CD4-positive, CD25-positive, alpha-beta regulatory T cell (primary cell): ENCODE measurements at regions not wholly inside any gene's neighbourhood (a gene's known extent, or its start where the extent isn't known, plus 50 kb on each side); places are given as distances from the start of the nearest gene placed in this dataset.

Experiments
- ATAC-seq, 2 donors: fragments of 150-1000 bp; cut with Tn5 transposase; one replicate each; pipeline ENCODE4 v1.10.0; 2021; ENCODE audit warnings: low read depth in 2 of 2, moderate number of reproducible peaks in 2 of 2, moderate library complexity in 1 of 2
- DNase-seq, 3 donors: peaks; one replicate each; pipeline versions ENCODE4 v3.0.0 to v3.0.0-alpha.2; 2012 to 2022; ENCODE audit warnings: mixed read lengths in 1 of 3
- H3K27ac ChIP-seq: one replicate; pipeline ENCODE4 v1.7.0; 2013; ENCODE audit warnings: mild to moderate bottlenecking, low read length; ENCODE audit not compliant: insufficient read depth, poor library complexity, severe bottlenecking
- H3K27me3 ChIP-seq: one replicate; pipeline ENCODE4 v1.7.0; 2013; ENCODE audit warnings: low read length; ENCODE audit not compliant: control insufficient read depth, insufficient read depth
- H3K36me3 ChIP-seq: one replicate; pipeline ENCODE4 v1.7.0; 2013; ENCODE audit warnings: mild to moderate bottlenecking, low read length, moderate library complexity; ENCODE audit not compliant: control insufficient read depth, insufficient read depth
- H3K4me1 ChIP-seq: 2 replicates; pipeline ENCODE4 v1.7.0; 2013; ENCODE audit warnings: mild to moderate bottlenecking, low read length; ENCODE audit not compliant: insufficient read depth, control insufficient read depth, poor library complexity, severe bottlenecking
- H3K4me3 ChIP-seq: one replicate; pipeline ENCODE4 v1.7.0; 2013; ENCODE audit warnings: low read depth, mild to moderate bottlenecking, low read length, moderate library complexity
- H3K9me3 ChIP-seq, 2 experiments: 1 replicate in 1 of 2; 2 replicates in 1 of 2; pipeline ENCODE4 v1.7.0; 2013; ENCODE audit warnings: low read length in 2 of 2, mild to moderate bottlenecking in 1 of 2, moderate library complexity in 1 of 2; ENCODE audit not compliant: control insufficient read depth in 2 of 2
- H3K27ac Mint-ChIP-seq, 3 donors: one replicate each; pipeline ENCODE4 v1.8.0; 2020 to 2022; ENCODE audit warnings: mild to moderate bottlenecking in 3 of 3, mixed read lengths in 3 of 3, moderate library complexity in 2 of 3
- H3K27me3 Mint-ChIP-seq: one replicate; pipeline ENCODE4 v1.8.0; 2022; ENCODE audit warnings: mild to moderate bottlenecking, mixed read lengths
- H3K36me3 Mint-ChIP-seq: one replicate; pipeline ENCODE4 v1.8.0; 2020; ENCODE audit warnings: mixed read lengths
- H3K4me1 Mint-ChIP-seq, 4 donors: one replicate each; pipeline ENCODE4 v1.8.0; 2020 to 2022; ENCODE audit warnings: mixed read lengths in 4 of 4, mild to moderate bottlenecking in 1 of 4
- H3K4me3 Mint-ChIP-seq, 4 donors: one replicate each; pipeline ENCODE4 v1.8.0; 2020 to 2022; ENCODE audit warnings: mild to moderate bottlenecking in 4 of 4, mixed read lengths in 4 of 4, moderate library complexity in 3 of 4
- H3K9me3 Mint-ChIP-seq, 7 donors: one replicate each; pipeline ENCODE4 v1.8.0; 2020 to 2022; ENCODE audit warnings: mixed read lengths in 7 of 7, mild to moderate bottlenecking in 3 of 7, moderate library complexity in 2 of 7

DNA sequence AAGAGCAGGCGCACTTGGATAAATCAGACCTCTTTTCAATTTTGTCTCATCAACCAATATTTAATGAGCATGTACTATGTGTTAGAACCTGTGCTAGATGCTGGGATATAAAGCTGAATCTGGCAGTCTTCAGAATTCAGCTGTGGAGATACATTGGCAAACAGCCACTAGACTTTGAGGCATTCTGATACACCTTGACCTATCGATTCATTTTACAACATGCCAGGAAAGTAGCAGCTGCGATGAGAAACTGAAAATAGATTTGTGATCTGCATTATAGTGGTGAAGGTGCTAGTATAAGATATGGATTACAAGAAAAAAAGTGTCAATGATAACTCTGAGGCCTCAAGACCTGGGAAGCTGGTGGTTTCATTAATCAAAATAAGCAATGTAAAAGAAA lies 1338.1 kb upstream of the TENM4 start:
- H3K4me1 Mint-ChIP-seq = no peaks in the 10 kb centered on the region
- Histone ChIP-seq H3K27ac (no peak overlapping the region), H3K27me3 (no peaks in the 10 kb centered on the region), H3K36me3 (no peaks in the 10 kb centered on the region), H3K4me3 (no peak overlapping the region), H3K9me3 (no peaks in the 10 kb centered on the region), H3K4me1 (no peaks in the 10 kb centered on the region)
- H3K4me3 Mint-ChIP-seq = no peak overlapping the region
- H3K27ac Mint-ChIP-seq = no peak overlapping the region
- H3K9me3 Mint-ChIP-seq = peaks cover 0 to 12% (median 7%) of the 10 kb centered on the region in 7 donors
- H3K36me3 Mint-ChIP-seq = no peaks in the 10 kb centered on the region
- no peaks in the 10 kb centered on the region for H3K27me3 Mint-ChIP-seq
- no peak for ATAC-seq
- no peak for DNase-seq

DNA sequence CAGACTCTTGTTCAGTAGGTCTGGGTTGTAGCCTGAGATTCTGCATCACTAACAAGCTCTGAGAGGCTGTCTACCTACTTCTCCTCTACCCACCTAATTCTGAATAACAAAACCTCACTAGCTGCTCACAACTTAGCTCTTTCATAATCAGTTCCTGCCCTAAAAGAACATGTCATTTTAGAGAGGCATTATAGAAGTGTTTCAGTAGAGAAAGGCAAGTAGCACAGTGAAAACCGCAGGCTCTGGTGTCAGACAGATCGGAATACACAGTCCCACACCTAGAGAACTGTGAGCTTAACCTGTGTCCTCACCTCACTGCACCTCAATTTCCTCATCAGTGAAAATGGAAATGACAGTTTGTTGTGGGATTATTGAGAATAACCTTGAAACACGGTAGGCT lies 1337.6 kb upstream of the TENM4 start:
- H3K4me1 ChIP-seq = no peaks in the 10 kb centered on the region
- H3K27ac ChIP-seq = no peak overlapping the region
- H3K27me3 ChIP-seq = no peaks in the 10 kb centered on the region
- DNase-seq = no peak
- Mint-ChIP-seq H3K27ac (no peak overlapping the region), H3K4me3 (no peak overlapping the region), H3K9me3 (peaks cover 0 to 14% (median 7%) of the 10 kb centered on the region in 7 donors), H3K4me1 (no peaks in the 10 kb centered on the region), H3K36me3 (no peaks in the 10 kb centered on the region), H3K27me3 (no peaks in the 10 kb centered on the region)
- no peaks in the 10 kb centered on the region for H3K9me3 ChIP-seq
- no peak overlapping the region for H3K4me3 ChIP-seq
- no peaks in the 10 kb centered on the region for H3K36me3 ChIP-seq
- ATAC-seq = no peak

DNA sequence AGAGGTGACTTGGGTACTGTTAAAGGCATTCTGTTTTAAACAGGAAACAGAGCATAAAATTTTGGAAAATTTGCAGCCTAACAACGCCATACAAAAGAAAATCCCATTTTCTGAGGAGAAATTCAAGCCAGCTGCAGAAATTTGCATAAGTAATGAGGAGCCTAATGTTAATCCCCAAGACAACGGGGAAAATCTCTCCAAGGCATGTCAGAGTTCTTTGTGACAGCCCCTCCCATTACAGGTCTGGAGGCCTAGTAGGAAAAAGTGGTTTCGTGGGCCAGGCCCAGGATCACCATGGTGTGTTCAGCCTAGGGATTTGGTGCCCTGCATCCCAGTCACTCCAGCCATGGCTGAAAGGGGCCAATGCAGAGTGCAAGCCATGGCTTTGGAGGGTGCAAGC lies 1333.1 kb upstream of the TENM4 start:
- ATAC-seq (no peak), DNase-seq (no peak)
- Histone ChIP-seq H3K27ac (no peak overlapping the region), H3K4me3 (no peak overlapping the region), H3K36me3 (no peaks in the 10 kb centered on the region), H3K27me3 (no peaks in the 10 kb centered on the region), H3K9me3 (no peaks in the 10 kb centered on the region), H3K4me1 (no peaks in the 10 kb centered on the region)
- Mint-ChIP-seq H3K4me1 (no peaks in the 10 kb centered on the region), H3K4me3 (no peak overlapping the region), H3K9me3 (peaks cover 0 to 20% (median 5%) of the 10 kb centered on the region in 7 donors), H3K36me3 (no peaks in the 10 kb centered on the region), H3K27me3 (no peaks in the 10 kb centered on the region), H3K27ac (no peak overlapping the region)

DNA sequence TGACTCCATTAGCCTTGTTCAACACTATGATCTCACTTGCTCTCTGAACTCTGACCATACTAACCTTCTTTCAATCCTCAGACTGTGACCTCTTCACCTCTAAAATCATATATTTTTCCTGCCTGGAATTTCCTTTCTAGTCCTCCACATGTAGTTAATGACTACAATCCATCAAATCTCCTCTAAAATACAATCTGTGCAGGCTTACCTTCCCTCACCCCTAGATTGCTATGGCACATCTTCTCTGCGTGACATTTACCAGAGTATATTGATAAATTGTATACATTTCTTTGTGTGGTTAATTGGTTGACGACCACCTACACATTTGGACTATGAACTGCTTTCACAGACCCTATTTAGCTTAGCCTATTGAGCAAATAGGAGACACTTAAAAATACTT lies 1330.2 kb upstream of the TENM4 start:
- peaks cover 0 to 5% (median 0%) of the 10 kb centered on the region in 4 donors for H3K4me1 Mint-ChIP-seq
- Histone ChIP-seq H3K4me3 (no peak overlapping the region), H3K4me1 (no peaks in the 10 kb centered on the region), H3K36me3 (no peaks in the 10 kb centered on the region), H3K27ac (no peak overlapping the region), H3K27me3 (no peaks in the 10 kb centered on the region), H3K9me3 (no peaks in the 10 kb centered on the region)
- no peak for DNase-seq
- H3K27ac Mint-ChIP-seq = no peak overlapping the region
- ATAC-seq = no peak
- H3K4me3 Mint-ChIP-seq = no peak overlapping the region
- no peaks in the 10 kb centered on the region for H3K36me3 Mint-ChIP-seq
- H3K27me3 Mint-ChIP-seq = no peaks in the 10 kb centered on the region
- H3K9me3 Mint-ChIP-seq = peaks cover 0 to 20% (median 5%) of the 10 kb centered on the region in 7 donors

DNA sequence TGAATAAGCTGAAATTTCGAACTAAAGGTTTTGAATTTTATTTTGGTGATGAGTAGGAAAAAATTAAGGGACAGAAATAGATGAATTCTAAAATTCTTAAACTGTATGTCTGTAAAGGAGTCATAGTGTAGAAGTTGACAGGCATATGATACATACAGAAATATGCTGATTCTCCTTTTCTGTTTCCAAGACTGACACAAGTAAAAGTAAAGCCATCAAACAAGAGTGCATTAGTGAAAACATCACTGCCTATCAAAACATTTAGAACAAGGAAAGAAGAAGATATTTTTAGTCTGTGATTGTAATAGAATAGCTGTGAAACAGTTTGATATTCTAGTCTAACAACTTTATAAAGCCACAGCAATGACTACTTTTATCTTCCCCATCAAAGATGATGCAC lies 1318.0 kb upstream of the TENM4 start:
- Mint-ChIP-seq H3K4me3 (no peak overlapping the region), H3K4me1 (no peaks in the 10 kb centered on the region), H3K9me3 (peaks cover 0 to 13% (median 5%) of the 10 kb centered on the region in 7 donors), H3K27ac (no peak overlapping the region), H3K36me3 (no peaks in the 10 kb centered on the region), H3K27me3 (no peaks in the 10 kb centered on the region)
- no peak for DNase-seq
- Histone ChIP-seq H3K4me3 (no peak overlapping the region), H3K27me3 (no peaks in the 10 kb centered on the region), H3K27ac (no peak overlapping the region), H3K9me3 (no peaks in the 10 kb centered on the region), H3K4me1 (no peaks in the 10 kb centered on the region), H3K36me3 (no peaks in the 10 kb centered on the region)
- no peak for ATAC-seq

DNA sequence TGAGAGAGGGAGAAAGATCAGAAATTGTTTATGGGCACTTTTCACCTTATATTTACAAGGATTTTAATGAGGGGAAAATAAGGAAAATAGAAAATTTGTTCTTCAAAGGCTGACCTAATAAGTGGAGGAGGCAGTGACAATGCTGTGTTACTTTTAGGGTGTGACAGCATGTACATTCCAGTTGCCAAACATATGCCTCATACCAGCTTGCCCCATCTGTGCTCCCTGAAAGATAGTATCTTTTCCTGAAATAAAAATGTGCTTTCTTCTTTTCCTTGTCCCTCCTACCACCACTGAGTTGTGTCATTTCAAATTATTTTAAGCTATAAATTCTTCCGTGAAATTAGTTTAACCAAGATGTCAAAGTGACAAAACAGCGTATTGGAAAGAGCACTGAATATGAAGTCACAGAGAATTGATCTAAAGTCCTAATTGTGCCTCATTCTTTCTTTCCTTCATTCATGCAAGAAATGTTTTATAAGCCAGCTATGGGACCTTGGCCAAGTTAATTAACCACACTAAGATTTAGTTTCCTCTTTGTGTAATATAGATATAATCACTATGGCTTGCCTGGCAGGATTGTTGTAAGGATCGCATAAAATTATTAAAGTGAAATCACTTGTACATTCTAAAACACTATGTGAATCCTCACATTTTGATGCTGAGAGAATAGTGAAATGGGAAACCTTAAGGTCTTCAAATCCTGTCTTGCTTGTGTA lies 1307.5 kb upstream of the TENM4 start:
- no peaks in the 10 kb centered on the region for H3K4me1 Mint-ChIP-seq
- no peaks in the 10 kb centered on the region for H3K27me3 Mint-ChIP-seq
- no peak overlapping the region for H3K27ac Mint-ChIP-seq

DNA sequence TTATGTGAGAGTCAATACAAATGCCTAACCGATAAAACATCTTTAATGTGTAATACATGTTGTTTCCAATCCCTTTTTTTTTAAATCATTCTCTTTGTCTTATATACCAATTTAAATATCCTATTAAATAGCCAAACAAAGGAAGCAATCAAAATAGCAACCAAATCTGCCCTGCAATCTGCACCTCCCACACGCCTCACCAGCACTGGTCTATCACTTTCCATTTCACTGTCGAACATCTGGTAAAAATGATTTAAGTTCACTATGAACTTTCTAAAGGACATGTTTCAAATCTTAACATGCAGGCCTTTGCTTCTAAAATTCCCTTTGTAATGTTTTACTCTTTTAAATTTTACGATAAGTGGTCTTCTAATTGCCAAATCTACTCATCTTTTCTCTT lies 1305.5 kb upstream of the TENM4 start:
- ATAC-seq (no peak), DNase-seq (no peak)
- Histone ChIP-seq H3K27ac (no peak overlapping the region), H3K9me3 (peaks cover 0 to 3% of the 10 kb centered on the region in 2 experiments), H3K27me3 (no peaks in the 10 kb centered on the region), H3K4me3 (no peak overlapping the region), H3K4me1 (no peaks in the 10 kb centered on the region), H3K36me3 (no peaks in the 10 kb centered on the region)
- Mint-ChIP-seq H3K27ac (no peak overlapping the region), H3K4me3 (no peak overlapping the region), H3K4me1 (no peaks in the 10 kb centered on the region), H3K36me3 (no peaks in the 10 kb centered on the region), H3K27me3 (no peaks in the 10 kb centered on the region), H3K9me3 (peaks cover 0 to 17% (median 4%) of the 10 kb centered on the region in 7 donors)

More for the DNA sequence above, 1307.5 kb upstream of the TENM4 start:
- Histone ChIP-seq H3K27me3 (no peaks in the 10 kb centered on the region), H3K4me1 (no peaks in the 10 kb centered on the region), H3K9me3 (peaks cover 0 to 3% of the 10 kb centered on the region in 2 experiments), H3K36me3 (no peaks in the 10 kb centered on the region), H3K27ac (no peak overlapping the region), H3K4me3 (no peak overlapping the region)
- DNase-seq (no peak), ATAC-seq (no peak)
- H3K4me3 Mint-ChIP-seq = no peak overlapping the region
- H3K36me3 Mint-ChIP-seq = no peaks in the 10 kb centered on the region
- H3K9me3 Mint-ChIP-seq = peaks cover 0 to 14% (median 4%) of the 10 kb centered on the region in 7 donors

DNA sequence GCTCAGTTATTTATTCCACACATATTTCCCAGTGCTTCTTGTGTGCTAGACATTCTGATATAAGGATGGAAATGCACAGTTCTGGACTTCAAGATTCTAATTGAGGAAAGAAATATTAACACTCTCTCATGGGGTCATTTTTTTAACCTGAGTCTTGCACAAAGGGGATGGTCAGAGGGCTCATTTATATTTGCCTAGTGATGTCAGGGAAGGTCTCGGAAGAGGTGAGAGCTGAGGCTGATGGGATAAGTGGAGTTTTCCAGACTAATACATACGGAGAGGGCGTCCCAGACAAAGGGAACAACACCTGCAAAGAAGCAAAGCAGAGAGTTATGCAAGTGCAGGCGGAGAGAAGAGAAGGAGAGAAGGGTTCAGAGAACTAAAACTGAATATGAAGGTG lies 1304.6 kb upstream of the TENM4 start:
- no peak for ATAC-seq
- Histone ChIP-seq H3K27me3 (no peaks in the 10 kb centered on the region), H3K36me3 (no peaks in the 10 kb centered on the region), H3K4me1 (no peaks in the 10 kb centered on the region), H3K9me3 (peaks cover 0 to 3% of the 10 kb centered on the region in 2 experiments), H3K27ac (no peak overlapping the region), H3K4me3 (no peak overlapping the region)
- Mint-ChIP-seq H3K27ac (no peak overlapping the region), H3K9me3 (peaks cover 0 to 17% (median 4%) of the 10 kb centered on the region in 7 donors), H3K27me3 (no peaks in the 10 kb centered on the region), H3K4me1 (no peaks in the 10 kb centered on the region), H3K4me3 (no peak overlapping the region), H3K36me3 (no peaks in the 10 kb centered on the region)
- DNase-seq = no peak
